Fibroblast of the aortic adventitia (primary cell): ENCODE measurements at regions not wholly inside any gene's neighbourhood (a gene's known extent, or its start where the extent isn't known, plus 50 kb on each side); places are given as distances from the start of the nearest gene placed in this dataset.

Experiments
- DNase-seq: peaks from one replicate; pipeline ENCODE4 v3.0.0-alpha.2; 2010; ENCODE audit warnings: low read depth
- H3K4me3 ChIP-seq: 2 replicates; pipeline ENCODE4 v1.5.1; 2011; ENCODE audit warnings: low read depth, mild to moderate bottlenecking, control low read depth, low read length, moderate library complexity
- TF ChIP-seq, protein P1 (sequence below): IDR thresholded peaks from 2 replicates; pipeline ENCODE4 v1.5.1; 2011; ENCODE audit warnings: mild to moderate bottlenecking, low read length, control low read depth, inconsistent platforms; ENCODE audit not compliant: insufficient read depth

GRCh38 chr5:88490874-88491273 is 222.2 kb upstream of the TMEM161B start:
- TF ChIP-seq, protein P1, sequence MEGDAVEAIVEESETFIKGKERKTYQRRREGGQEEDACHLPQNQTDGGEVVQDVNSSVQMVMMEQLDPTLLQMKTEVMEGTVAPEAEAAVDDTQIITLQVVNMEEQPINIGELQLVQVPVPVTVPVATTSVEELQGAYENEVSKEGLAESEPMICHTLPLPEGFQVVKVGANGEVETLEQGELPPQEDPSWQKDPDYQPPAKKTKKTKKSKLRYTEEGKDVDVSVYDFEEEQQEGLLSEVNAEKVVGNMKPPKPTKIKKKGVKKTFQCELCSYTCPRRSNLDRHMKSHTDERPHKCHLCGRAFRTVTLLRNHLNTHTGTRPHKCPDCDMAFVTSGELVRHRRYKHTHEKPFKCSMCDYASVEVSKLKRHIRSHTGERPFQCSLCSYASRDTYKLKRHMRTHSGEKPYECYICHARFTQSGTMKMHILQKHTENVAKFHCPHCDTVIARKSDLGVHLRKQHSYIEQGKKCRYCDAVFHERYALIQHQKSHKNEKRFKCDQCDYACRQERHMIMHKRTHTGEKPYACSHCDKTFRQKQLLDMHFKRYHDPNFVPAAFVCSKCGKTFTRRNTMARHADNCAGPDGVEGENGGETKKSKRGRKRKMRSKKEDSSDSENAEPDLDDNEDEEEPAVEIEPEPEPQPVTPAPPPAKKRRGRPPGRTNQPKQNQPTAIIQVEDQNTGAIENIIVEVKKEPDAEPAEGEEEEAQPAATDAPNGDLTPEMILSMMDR: no peak
- H3K4me3 ChIP-seq: no peak overlapping the region
- no peak for DNase-seq

DNA sequence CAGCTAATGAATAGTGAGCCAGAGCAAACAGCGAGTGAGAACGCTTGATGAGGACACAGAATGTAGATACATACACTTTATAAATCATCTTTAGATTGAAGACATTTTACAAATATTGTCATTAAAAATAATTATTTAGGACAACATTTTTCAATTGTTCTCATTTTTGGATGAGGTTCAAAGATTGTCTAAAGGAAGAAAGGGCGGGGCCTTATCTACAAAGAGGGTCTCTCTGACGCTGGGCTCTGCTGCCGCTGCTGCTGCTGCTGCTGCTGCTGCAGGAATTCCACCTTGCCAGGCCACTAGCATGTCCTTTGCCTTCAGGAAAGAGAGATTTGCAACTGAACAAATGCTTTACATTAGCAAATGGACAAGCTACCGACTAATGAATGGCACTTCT is 220.7 kb upstream of the TMEM161B start:
- no peak overlapping the region for H3K4me3 ChIP-seq
- no peak for DNase-seq
- TF ChIP-seq, protein P1: no peak

GRCh38 chr5:88488561-88488960 is 219.9 kb upstream of the TMEM161B start:
- TF ChIP-seq, protein P1: no peak
- no peak for DNase-seq
- no peak overlapping the region for H3K4me3 ChIP-seq

DNA sequence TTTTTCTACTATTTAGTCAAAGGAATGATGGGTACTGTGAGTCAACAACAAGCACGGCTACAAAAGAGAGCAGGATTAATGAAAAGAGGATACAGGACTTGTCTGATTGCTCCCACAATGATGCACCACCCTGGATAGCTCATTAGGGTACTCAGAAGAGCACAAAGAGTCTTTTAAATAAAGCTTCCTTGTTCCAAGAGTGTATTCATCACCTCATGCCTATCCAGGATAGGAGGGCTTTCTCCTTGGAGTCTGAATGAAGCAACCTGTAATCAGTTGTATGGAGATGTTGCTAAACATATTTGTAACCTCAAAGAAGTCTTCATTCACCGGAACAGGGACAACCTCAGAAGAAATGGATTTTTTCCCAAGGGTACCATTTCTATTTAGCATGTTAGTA is 219.5 kb upstream of the TMEM161B start:
- DNase-seq: no peak
- H3K4me3 ChIP-seq: no peak overlapping the region
- TF ChIP-seq, protein P1: no peak

- no peak for DNase-seq
- TF ChIP-seq, protein P1: no peak
- no peak overlapping the region for H3K4me3 ChIP-seq
These were observed 218.4 kb upstream of the TMEM161B start for GRCh38 chr5:88487066-88487465.

DNA sequence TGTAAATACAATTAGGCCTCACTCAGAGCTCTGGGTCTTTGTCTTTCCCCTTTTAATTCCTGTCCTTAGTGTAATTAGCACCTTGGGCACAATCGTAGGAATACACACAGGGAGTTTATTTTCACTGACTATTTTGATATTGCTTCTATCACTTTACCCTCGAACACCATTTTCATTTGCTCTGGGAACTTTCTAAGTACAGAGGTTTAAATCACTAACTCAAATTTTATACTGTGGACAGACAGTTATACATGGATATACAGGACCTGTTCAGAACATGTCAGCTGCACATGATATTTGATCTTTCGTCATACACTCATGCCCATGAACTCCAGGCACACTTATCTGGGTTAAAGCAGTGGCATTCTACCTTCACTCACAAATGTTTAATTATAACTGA is 217.8 kb upstream of the TMEM161B start:
- no peak overlapping the region for H3K4me3 ChIP-seq
- no peak for DNase-seq
- TF ChIP-seq, protein P1: no peak

DNA sequence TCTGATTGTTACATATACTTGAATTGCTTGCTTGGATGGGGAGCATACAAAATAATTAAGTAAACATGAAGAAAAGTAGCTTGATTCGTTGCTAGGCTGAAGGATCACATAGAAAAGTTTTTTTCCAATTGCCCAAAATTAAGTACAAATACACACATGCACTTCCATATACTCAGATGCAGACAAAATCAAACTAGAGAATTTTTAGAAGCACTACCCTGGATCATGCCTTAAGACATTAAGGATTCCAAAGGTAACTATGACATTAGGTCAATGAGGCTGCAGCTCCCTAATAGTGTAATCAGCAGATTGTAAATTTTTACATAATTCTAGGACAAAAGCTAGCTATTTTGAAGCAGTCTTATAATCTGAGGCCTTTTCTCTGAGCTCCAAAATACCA is 216.9 kb upstream of the TMEM161B start:
- TF ChIP-seq, protein P1: no peak
- no peak for DNase-seq
- no peak overlapping the region for H3K4me3 ChIP-seq
